A549 (cell line): ENCODE measurements at regions not wholly inside any gene's neighbourhood (a gene's known extent, or its start where the extent isn't known, plus 50 kb on each side); places are given as distances from the start of the nearest gene placed in this dataset.

Experiments
- ATAC-seq, 2 experiments: fragments of 200-7000 bp in 1 of 2; fragments of >200 bp in 1 of 2; cut with Nextera tagmentation in 1 of 2; cut with Tn5 transposase in 1 of 2; 3 replicates each; pipeline versions ENCODE4 v1.8.0 to v1.9.1; 2018 to 2020; ENCODE audit warnings: mild to moderate bottlenecking in 1 of 2, moderate library complexity in 1 of 2
- CTCF ChIA-PET: fragments of 300-600 bp; sonication (Branson Sonifier 250); formaldehyde crosslinking; extraction: SDS; loops from one replicate; lab custom pipeline; 2021; ENCODE audit warnings: antibody characterized with exemption, inconsistent platforms; lab: Yijun Ruan, JAX
- POLR2A ChIA-PET: fragments of 350-600 bp; formaldehyde crosslinking; extraction: SDS; loops from one replicate; lab custom pipeline; 2021; ENCODE audit warnings: antibody characterized with exemption, inconsistent platforms; lab: Yijun Ruan, JAX
- DNase-seq, 2 experiments: peaks; one replicate each; pipeline versions ENCODE4 v3.0.0 to v3.0.0-alpha.2; 2011 to 2016; ENCODE audit warnings: low read depth in 1 of 2, low spot score in 1 of 2
- FAIRE-seq: peaks from 2 replicates; lab custom pipeline; 2011; peaks lifted over from hg19 to GRCh38; lab: Jason Lieb, UNC
- H3K27ac ChIP-seq, 2 experiments: fragments of >200 bp; sonication (Bioruptor Twin); formaldehyde crosslinking; 3 replicates each; pipeline ENCODE4 v1.5.1; 2016 to 2017
- H3K4me1 ChIP-seq: fragments of >200 bp; sonication (Bioruptor Twin); formaldehyde crosslinking; 3 replicates; pipeline ENCODE4 v1.6.1; 2016
- H3K4me2 ChIP-seq: fragments of >200 bp; sonication (Bioruptor Twin); formaldehyde crosslinking; 3 replicates; pipeline ENCODE4 v1.6.1; 2016
- H3K4me3 ChIP-seq: fragments of >200 bp; sonication (Bioruptor Twin); formaldehyde crosslinking; 3 replicates; pipeline ENCODE4 v1.5.1; 2016
- H3K9me3 ChIP-seq: fragments of >200 bp; sonication (Bioruptor Twin); formaldehyde crosslinking; 3 replicates; pipeline ENCODE4 v1.6.1; 2016
- BHLHE40 ChIP-seq: IDR thresholded peaks from 2 replicates; pipeline ENCODE4 v1.6.1; 2012; ENCODE audit warnings: low read depth, low read length, inconsistent platforms
- CEBPB ChIP-seq, 2 experiments: fragments of >200 bp in 1 of 2; sonication (Bioruptor Twin) in 1 of 2; formaldehyde crosslinking in 1 of 2; IDR thresholded peaks; 2 replicates each; pipeline ENCODE4 v1.6.1; 2012 to 2016
- EHF ChIP-seq: fragments of 250-450 bp; sonication (Bioruptor Pico); IDR thresholded peaks from 2 replicates; pipeline ENCODE4 v1.5.0; 2020; ENCODE audit warnings: mild to moderate bottlenecking
- EHMT2 ChIP-seq: fragments of 200-600 bp; sonication (generic); IDR thresholded peaks from 2 replicates; pipeline ENCODE4 v1.6.1; 2016; ENCODE audit warnings: antibody characterized with exemption, low read depth, mild to moderate bottlenecking, moderate library complexity
- FOSL2 ChIP-seq, 2 experiments: fragments of 450-650 bp in 1 of 2; fragments of >200 bp in 1 of 2; sonication (Bioruptor Twin) in 1 of 2; formaldehyde crosslinking; IDR thresholded peaks; 2 replicates each; pipeline versions ENCODE4 v1.5.0 to v1.6.1; 2016 to 2020; ENCODE audit warnings: mild to moderate bottlenecking in 1 of 2, moderate library complexity in 1 of 2
- GATA3 ChIP-seq: IDR thresholded peaks from 2 replicates; pipeline ENCODE4 v1.6.1; 2012; ENCODE audit warnings: borderline replicate concordance
- HOXB13 ChIP-seq: fragments of 250-450 bp; sonication (Bioruptor Pico); IDR thresholded peaks from 2 replicates; pipeline ENCODE4 v1.5.0; 2020; ENCODE audit warnings: low read depth, mild to moderate bottlenecking, moderate library complexity
- HOXB5 ChIP-seq: fragments of 250-450 bp; sonication (Bioruptor Pico); IDR thresholded peaks from 2 replicates; pipeline ENCODE4 v1.5.0; 2020; ENCODE audit warnings: mild to moderate bottlenecking, moderate library complexity
- KDM1A ChIP-seq: fragments of 200-600 bp; sonication (generic); IDR thresholded peaks from 2 replicates; pipeline ENCODE4 v1.6.1; 2016; ENCODE audit warnings: low read depth, mild to moderate bottlenecking
- MAFK ChIP-seq: fragments of 450-650 bp; IDR thresholded peaks from 2 replicates; pipeline ENCODE4 v1.6.1; 2014; ENCODE audit not compliant: partially characterized antibody
- NPAS2 ChIP-seq: fragments of 250-450 bp; sonication (Bioruptor Pico); IDR thresholded peaks from 2 replicates; pipeline ENCODE4 v1.8.0; 2022; ENCODE audit warnings: mild to moderate bottlenecking, moderate library complexity, borderline replicate concordance
- RAD21 ChIP-seq, 2 experiments: fragments of >200 bp in 1 of 2; sonication (Bioruptor Twin) in 1 of 2; formaldehyde crosslinking in 1 of 2; IDR thresholded peaks in 1 of 2; conservative IDR thresholded peaks in 1 of 2; 2 replicates in 1 of 2; 3 replicates in 1 of 2; pipeline ENCODE4 v1.6.1; 2012 to 2018; ENCODE audit warnings: inconsistent platforms in 1 of 2
- RFX5 ChIP-seq: fragments of 450-650 bp; IDR thresholded peaks from 2 replicates; pipeline ENCODE4 v1.7.1; 2014; ENCODE audit warnings: antibody characterized with exemption, mild to moderate bottlenecking, moderate library complexity
- SMC3 ChIP-seq: fragments of >200 bp; sonication (Bioruptor Twin); formaldehyde crosslinking; IDR thresholded peaks from 3 replicates; pipeline ENCODE4 v1.6.1; 2018; ENCODE audit warnings: inconsistent platforms
- ZNF302 ChIP-seq: fragments of 250-450 bp; sonication (Bioruptor Pico); IDR thresholded peaks from 2 replicates; pipeline ENCODE4 v1.9.0; 2021; ENCODE audit warnings: inconsistent platforms, mild to moderate bottlenecking, moderate library complexity
- ZSCAN20 ChIP-seq: fragments of 250-450 bp; sonication (Bioruptor Pico); IDR thresholded peaks from 2 replicates; pipeline ENCODE4 v1.8.0; 2022; ENCODE audit warnings: mild to moderate bottlenecking, moderate library complexity
- WGBS: methylation state at CpG from one replicate; pipeline ENCODE4 v1.1.6; 2017; ENCODE audit errors: missing lambda C conversion rate; 5-methylcytosine and 5-hydroxymethylcytosine counted together
- TF ChIP-seq, protein P1 (sequence below): fragments of 250-450 bp; sonication (Bioruptor Pico); IDR thresholded peaks from 2 replicates; pipeline ENCODE4 v1.5.0; 2020; ENCODE audit warnings: low read depth, mild to moderate bottlenecking, moderate library complexity
- TF ChIP-seq, protein P2 (sequence below): fragments of 200-600 bp; sonication (generic); IDR thresholded peaks from 2 replicates; pipeline ENCODE4 v1.6.1; 2016; ENCODE audit warnings: antibody characterized with exemption, mild to moderate bottlenecking, moderate library complexity
- TF ChIP-seq, protein P3 (sequence below): fragments of 150-350 bp; IDR thresholded peaks from 2 replicates; pipeline ENCODE4 v1.6.1; 2014; ENCODE audit warnings: low read depth, mild to moderate bottlenecking, low read length

DNA sequence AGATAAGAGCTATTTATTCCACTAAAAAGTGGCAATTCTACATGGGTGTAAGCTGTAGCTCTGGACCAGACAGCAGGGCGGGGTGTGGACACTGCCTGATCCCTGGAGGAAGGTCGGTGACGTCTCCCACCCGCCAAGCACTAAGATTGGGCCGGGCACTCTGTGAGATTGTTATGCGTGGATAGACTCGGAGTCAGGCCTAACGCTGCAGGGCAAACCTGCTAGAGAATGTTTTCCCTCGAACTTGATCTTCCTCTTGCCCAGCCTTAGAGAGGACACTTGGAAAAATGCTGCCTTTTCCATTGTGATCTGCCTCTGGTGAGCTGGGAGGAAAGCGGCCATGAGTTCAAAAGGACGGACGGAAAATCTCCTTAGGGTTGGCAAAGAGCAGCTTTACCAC lies 1273.4 kb downstream of the TBC1D22A start:
- FAIRE-seq = no peak
- Histone ChIP-seq H3K9me3 (no peaks in the 10 kb centered on the region), H3K4me2 (no peak overlapping the region), H3K4me1 (no peaks in the 10 kb centered on the region), H3K27ac (no peak overlapping the region), H3K4me3 (no peak overlapping the region)
- POLR2A ChIA-PET = no interaction called here
- CTCF ChIA-PET = no interaction called here
- no peak for DNase-seq
- TF ChIP-seq, protein P1, sequence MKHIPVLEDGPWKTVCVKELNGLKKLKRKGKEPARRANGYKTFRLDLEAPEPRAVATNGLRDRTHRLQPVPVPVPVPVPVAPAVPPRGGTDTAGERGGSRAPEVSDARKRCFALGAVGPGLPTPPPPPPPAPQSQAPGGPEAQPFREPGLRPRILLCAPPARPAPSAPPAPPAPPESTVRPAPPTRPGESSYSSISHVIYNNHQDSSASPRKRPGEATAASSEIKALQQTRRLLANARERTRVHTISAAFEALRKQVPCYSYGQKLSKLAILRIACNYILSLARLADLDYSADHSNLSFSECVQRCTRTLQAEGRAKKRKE (CRISPR knock-in tag) = no peak
- TF ChIP-seq HOXB5 (CRISPR knock-in tag) = no peak
- TF ChIP-seq HOXB13 (CRISPR knock-in tag) = no peak
- TF ChIP-seq RAD21 (conservative IDR thresholded peaks at IDR 0.05 in 1 of 2, IDR thresholded peaks at IDR 0.05 in 1 of 2) = no peak
- TF ChIP-seq EHMT2 = no peak
- no peak for TF ChIP-seq KDM1A
- TF ChIP-seq, protein P2, sequence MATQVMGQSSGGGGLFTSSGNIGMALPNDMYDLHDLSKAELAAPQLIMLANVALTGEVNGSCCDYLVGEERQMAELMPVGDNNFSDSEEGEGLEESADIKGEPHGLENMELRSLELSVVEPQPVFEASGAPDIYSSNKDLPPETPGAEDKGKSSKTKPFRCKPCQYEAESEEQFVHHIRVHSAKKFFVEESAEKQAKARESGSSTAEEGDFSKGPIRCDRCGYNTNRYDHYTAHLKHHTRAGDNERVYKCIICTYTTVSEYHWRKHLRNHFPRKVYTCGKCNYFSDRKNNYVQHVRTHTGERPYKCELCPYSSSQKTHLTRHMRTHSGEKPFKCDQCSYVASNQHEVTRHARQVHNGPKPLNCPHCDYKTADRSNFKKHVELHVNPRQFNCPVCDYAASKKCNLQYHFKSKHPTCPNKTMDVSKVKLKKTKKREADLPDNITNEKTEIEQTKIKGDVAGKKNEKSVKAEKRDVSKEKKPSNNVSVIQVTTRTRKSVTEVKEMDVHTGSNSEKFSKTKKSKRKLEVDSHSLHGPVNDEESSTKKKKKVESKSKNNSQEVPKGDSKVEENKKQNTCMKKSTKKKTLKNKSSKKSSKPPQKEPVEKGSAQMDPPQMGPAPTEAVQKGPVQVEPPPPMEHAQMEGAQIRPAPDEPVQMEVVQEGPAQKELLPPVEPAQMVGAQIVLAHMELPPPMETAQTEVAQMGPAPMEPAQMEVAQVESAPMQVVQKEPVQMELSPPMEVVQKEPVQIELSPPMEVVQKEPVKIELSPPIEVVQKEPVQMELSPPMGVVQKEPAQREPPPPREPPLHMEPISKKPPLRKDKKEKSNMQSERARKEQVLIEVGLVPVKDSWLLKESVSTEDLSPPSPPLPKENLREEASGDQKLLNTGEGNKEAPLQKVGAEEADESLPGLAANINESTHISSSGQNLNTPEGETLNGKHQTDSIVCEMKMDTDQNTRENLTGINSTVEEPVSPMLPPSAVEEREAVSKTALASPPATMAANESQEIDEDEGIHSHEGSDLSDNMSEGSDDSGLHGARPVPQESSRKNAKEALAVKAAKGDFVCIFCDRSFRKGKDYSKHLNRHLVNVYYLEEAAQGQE = no peak
- TF ChIP-seq GATA3 = no peak
- TF ChIP-seq RFX5 = no peak
- no peak for TF ChIP-seq CEBPB (IDR thresholded peaks at IDR 0.05)
- no peak for TF ChIP-seq EHF (CRISPR knock-in tag)
- ATAC-seq = no peak
- 88% methylated on average over 7 of the region's 12 CpGs for WGBS

DNA sequence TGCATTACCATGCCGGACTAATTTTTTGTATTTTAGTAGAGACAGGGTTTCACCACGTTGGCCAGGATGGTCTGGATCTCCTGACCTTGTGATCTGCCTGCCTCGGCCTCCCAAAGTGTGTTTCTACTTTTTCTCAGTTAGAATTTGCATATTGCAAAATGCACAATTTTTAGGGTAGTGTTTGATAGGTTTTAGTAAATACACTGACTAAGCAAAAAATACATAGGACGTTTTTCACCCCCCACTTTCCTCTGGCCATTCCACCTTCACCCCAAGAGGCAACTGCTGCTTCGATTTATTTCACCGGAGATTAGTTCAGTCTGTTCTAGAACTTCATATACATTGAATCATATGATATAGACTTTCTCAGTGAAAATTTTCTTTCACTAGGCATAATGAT lies 1269.1 kb downstream of the TBC1D22A start:
- Histone ChIP-seq H3K9me3 (no peaks in the 10 kb centered on the region), H3K27ac (no peak overlapping the region), H3K4me3 (no peak overlapping the region), H3K4me2 (no peak overlapping the region), H3K4me1 (no peaks in the 10 kb centered on the region)
- no peak for FAIRE-seq
- POLR2A ChIA-PET = no interaction called here
- 60% methylated on average over 6 of the region's 6 CpGs for WGBS
- CTCF ChIA-PET = no interaction called here
- TF ChIP-seq SMC3 (no peak), MAFK (peak; percentile 62)
- ATAC-seq = no peak
- no peak for DNase-seq

DNA sequence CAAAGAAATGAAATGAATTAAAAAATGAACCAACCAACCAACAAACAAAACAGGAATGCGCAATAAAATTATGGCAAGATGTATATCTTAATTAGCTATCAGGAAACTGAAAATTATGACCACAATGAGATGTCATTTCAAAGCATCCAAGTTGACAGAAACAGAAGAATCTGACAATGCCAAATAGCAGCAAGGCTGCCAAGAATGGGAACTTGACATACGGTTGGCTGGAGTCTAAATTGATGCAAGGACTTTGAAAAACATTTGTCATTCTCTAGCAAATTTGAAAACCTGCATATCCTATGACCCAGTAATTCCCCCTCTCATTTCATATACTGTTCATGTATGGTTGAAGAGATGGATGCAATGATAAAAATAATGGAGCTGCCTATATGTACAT lies 1262.6 kb downstream of the TBC1D22A start:
- ChIA-PET POLR2A (no interaction called here), CTCF (no interaction called here)
- Histone ChIP-seq H3K27ac (no peak overlapping the region), H3K4me1 (no peaks in the 10 kb centered on the region), H3K4me2 (no peak overlapping the region), H3K4me3 (no peak overlapping the region), H3K9me3 (peaks cover 7% of the 10 kb centered on the region)
- TF ChIP-seq, protein P3, sequence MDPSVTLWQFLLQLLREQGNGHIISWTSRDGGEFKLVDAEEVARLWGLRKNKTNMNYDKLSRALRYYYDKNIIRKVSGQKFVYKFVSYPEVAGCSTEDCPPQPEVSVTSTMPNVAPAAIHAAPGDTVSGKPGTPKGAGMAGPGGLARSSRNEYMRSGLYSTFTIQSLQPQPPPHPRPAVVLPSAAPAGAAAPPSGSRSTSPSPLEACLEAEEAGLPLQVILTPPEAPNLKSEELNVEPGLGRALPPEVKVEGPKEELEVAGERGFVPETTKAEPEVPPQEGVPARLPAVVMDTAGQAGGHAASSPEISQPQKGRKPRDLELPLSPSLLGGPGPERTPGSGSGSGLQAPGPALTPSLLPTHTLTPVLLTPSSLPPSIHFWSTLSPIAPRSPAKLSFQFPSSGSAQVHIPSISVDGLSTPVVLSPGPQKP = no peak
- TF ChIP-seq FOSL2 (IDR thresholded peaks at IDR 0.05) (no peak), FOSL2 (CRISPR knock-in tag; IDR thresholded peaks at IDR 0.05) (no peak), NPAS2 (no peak), ZSCAN20 (CRISPR knock-in tag) (no peak), ZNF302 (CRISPR knock-in tag) (no peak), BHLHE40 (no peak), KDM1A (no peak)
- ATAC-seq (no peak), FAIRE-seq (no peak), DNase-seq (no peak)
- 86% methylated on average over 2 of the region's 2 CpGs for WGBS
